ENCODE measurements at regions not wholly inside any gene's neighbourhood (a gene's known extent, or its start where the extent isn't known, plus 50 kb on each side); places are given as distances from the start of the nearest gene placed in this dataset.
"Not testable (repeated sequence)": the region's sequence is repeated elsewhere in the genome, so short reads cannot be mapped to it uniquely, and the experiment has no call there.

GRCh38 chr7:149714081-149714909 lies 59.1 kb downstream of the ZNF467 start:
- no peak for FAIRE-seq

- no peak for FAIRE-seq
These were observed 59.7 kb downstream of the ZNF467 start for GRCh38 chr7:149713731-149714068.

- FAIRE-seq: no peak
These were observed 60.2 kb downstream of the ZNF467 start for GRCh38 chr7:149713061-149713730.

- no peak for FAIRE-seq
These were observed 65.4 kb downstream of the ZNF467 start for GRCh38 chr7:149708026-149708425.

- FAIRE-seq: no peak
These were observed 65.9 kb downstream of the ZNF467 start for GRCh38 chr7:149707448-149707886.

- FAIRE-seq: no peak
These were observed 67.0 kb downstream of the ZNF467 start for GRCh38 chr7:149706398-149706797.

GRCh38 chr7:149704507-149704906 lies 68.9 kb downstream of the ZNF467 start:
- FAIRE-seq: no peak

GRCh38 chr7:149703044-149703650 lies 70.2 kb downstream of the ZNF467 start:
- FAIRE-seq: no peak

DNA sequence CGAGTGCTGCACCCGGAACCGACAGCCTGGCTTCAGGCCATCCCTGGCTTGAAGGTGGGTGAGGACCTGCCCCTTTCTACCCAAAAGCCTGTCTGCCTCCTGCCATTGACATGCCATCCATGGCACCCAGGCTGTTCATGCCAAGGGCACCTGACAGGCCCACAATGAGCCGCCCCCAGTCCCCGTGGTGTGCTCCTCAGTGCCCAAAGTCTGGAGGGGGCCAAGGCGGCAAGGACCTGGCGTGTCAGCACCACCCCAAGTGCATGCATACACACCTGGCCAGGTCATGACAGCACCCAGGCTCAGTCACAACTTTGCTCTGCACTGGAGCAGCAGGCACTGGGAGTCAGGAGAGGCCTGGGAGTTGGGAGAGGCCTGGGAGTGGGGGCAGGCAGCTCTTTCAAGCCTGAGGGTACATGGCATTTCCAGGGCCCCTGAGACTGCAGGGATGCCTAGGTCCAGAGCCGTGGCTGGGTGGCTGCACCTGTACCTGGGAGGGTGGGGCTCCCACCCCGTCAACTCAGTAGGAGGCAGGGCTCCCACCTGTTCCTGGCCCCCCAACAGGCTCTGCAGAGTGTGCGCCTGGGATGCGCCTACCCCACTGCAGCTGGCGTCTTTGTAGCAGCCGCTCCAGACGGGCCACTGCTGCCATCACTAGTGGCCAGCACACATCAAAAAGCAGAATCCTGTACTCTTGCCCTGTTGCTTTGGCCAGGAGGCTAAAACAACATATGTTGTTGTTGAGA lies 71.7 kb downstream of the ZNF467 start:
- FAIRE-seq: no peak

- not testable (repeated sequence) for FAIRE-seq
These were observed 75.6 kb downstream of the ZNF467 start for GRCh38 chr7:149697767-149698166.

DNA sequence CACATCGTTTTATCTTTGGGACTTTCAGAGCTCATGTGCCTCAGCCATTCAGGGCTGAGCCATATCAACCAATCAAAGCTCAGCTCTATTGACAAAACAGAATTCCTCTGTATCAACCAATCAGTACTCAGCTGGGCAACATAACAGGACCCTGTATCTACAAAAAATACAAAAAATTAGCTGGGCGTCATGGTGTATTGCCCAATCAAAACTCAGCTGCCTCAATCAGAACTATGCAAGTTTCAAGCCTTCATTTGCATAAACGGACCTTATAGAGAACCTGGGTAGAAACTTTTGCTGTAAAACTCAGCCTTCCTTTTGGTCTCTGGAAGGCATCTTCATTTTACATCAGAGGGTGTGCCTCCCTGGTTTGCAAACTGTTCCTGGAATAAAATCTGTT lies 77.1 kb downstream of the ZNF467 start:
- FAIRE-seq: no peak

GRCh38 chr7:149692557-149692982 lies 80.8 kb downstream of the ZNF467 start:
- FAIRE-seq: no peak

DNA sequence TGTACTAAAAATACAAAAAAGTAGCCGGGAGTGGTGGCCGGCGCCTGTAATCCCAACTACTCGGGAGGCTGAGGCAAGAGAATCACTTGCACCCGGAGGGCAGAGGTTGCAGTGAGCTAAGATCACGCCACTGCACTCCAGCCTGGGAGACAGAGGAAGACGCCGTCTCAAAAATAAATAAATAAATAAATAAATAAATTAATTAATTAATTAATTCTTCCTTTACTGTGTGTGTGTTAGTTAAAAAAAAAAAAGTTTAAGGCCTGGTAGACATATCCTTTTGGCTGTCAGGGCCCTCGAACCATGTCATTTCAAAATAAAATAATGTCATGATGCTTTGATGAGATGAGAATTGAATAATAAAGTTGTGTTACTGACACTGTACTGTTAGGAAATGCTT lies 81.3 kb downstream of the ZNF467 start:
- no peak for FAIRE-seq

DNA sequence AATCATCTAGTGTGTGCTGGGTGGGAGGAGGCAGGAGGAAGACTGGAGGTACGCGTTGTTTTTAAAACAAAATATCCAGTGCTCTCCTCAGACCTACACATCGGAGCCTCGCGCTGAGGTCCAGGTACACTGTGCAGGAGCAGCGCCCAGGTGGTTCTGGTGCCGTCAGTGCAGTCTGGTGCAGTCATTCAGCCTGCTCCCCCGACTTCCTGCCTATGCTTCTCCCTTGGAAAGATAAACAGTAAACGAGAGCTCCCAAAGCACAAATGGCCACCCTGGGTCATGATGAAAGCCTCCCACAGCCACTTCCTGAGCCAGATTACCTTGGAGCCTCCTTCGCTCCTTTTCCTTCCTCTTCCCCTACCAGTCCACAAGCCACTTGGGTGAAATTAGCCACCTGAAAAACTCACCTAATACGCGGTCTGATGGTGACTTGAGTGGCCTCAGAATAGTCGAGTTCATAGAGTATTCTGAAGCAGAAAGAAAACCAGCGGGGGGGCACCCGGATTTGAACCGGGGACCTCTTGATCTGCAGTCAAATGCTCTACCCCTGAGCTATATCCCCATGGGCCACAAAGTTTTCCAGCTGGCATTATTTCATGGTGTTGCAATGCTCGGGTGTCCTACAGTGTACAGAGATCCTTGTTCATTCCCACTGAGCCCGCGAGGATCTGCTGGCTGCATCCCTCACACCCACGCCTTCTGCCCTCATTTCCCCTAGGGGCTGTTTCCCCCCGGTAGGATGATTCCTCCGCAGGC lies 82.5 kb downstream of the ZNF467 start:
- FAIRE-seq: no peak

- FAIRE-seq: no peak
These were observed 84.1 kb downstream of the ZNF467 start for GRCh38 chr7:149689291-149689721.

- FAIRE-seq: no peak
These were observed 84.6 kb downstream of the ZNF467 start for GRCh38 chr7:149688836-149689235.

DNA sequence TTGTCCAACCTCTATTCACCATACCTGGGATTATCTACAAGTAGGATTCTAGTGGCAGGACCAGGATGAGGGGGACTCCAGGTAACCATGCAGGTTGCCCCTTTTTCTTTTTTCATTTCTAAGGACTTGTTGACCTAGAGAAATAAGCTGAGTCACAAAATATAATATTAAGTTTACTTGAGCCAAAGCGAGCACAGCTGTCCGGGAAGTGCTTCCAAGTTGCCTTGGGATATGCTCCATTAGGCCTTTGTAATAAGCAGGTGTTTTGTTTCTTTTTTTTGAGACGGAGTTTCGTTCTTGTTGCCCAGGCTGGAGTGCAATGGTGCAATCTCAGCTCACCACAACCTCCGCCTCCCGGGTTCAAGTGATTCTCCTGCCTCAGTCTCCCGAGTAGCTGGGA lies 85.6 kb downstream of the ZNF467 start:
- not testable (repeated sequence) for FAIRE-seq

DNA sequence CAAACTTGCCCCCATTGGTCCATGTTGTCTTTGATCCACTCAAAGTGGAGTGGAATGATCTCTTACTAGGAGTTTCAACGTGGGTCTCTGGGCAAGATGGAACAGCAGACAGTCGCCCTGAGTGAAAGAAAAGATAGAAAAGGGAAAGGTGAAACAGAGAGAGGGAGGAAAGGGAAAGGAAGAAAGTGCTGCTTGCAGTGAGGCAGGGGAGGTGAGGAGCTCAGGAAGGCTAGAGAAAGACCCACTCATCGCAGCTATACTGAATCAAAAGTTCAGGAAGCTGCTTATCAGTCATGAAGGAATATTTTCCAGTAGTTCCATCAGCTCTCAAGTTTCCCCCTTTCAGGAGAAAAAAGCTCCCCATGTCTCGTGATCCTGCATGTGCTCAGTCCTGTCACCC lies 86.9 kb downstream of the ZNF467 start:
- no peak for FAIRE-seq

GRCh38 chr7:149686011-149686410 lies 87.4 kb downstream of the ZNF467 start:
- FAIRE-seq: no peak

- no peak for FAIRE-seq
These were observed 87.9 kb downstream of the ZNF467 start for GRCh38 chr7:149685455-149685854.

- FAIRE-seq: peak; percentile 53
These were observed 89.5 kb downstream of the ZNF467 start for GRCh38 chr7:149683898-149684297.

DNA sequence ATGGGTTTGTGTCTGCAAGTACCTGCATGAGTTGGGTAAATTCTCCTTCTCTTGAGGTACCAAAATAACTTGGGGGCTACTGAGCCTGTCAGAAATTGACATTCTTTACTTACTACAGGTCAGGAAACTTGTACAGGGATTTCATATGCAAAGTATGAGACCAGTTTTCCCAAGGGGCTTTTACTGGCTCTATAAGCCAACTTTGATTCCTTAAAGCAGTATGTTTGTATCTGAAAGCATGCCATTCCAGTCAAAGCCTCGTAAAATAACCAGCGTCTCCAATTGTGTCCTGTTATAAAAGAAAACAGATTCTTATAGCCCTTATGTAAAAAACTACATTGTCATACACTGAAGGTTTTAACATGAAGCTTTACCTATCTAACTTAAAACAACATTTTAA lies 90.2 kb downstream of the ZNF467 start:
- no peak for FAIRE-seq

Data from TTC549 (cell line).